CD4-positive, CD25-positive, alpha-beta regulatory T cell (primary cell): ENCODE measurements at regions not wholly inside any gene's neighbourhood (a gene's known extent, or its start where the extent isn't known, plus 50 kb on each side); places are given as distances from the start of the nearest gene placed in this dataset.
"Not testable (repeated sequence)": the region's sequence is repeated elsewhere in the genome, so short reads cannot be mapped to it uniquely, and the experiment has no call there.

Experiments
- ATAC-seq, 2 donors: fragments of 150-1000 bp; cut with Tn5 transposase; one replicate each; pipeline ENCODE4 v1.10.0; 2021; ENCODE audit warnings: low read depth in 2 of 2, moderate number of reproducible peaks in 2 of 2, moderate library complexity in 1 of 2
- DNase-seq, 3 donors: peaks; one replicate each; pipeline versions ENCODE4 v3.0.0 to v3.0.0-alpha.2; 2012 to 2022; ENCODE audit warnings: mixed read lengths in 1 of 3
- H3K27ac ChIP-seq: one replicate; pipeline ENCODE4 v1.7.0; 2013; ENCODE audit warnings: mild to moderate bottlenecking, low read length; ENCODE audit not compliant: insufficient read depth, poor library complexity, severe bottlenecking
- H3K27me3 ChIP-seq: one replicate; pipeline ENCODE4 v1.7.0; 2013; ENCODE audit warnings: low read length; ENCODE audit not compliant: control insufficient read depth, insufficient read depth
- H3K36me3 ChIP-seq: one replicate; pipeline ENCODE4 v1.7.0; 2013; ENCODE audit warnings: mild to moderate bottlenecking, low read length, moderate library complexity; ENCODE audit not compliant: control insufficient read depth, insufficient read depth
- H3K4me1 ChIP-seq: 2 replicates; pipeline ENCODE4 v1.7.0; 2013; ENCODE audit warnings: mild to moderate bottlenecking, low read length; ENCODE audit not compliant: insufficient read depth, control insufficient read depth, poor library complexity, severe bottlenecking
- H3K4me3 ChIP-seq: one replicate; pipeline ENCODE4 v1.7.0; 2013; ENCODE audit warnings: low read depth, mild to moderate bottlenecking, low read length, moderate library complexity
- H3K9me3 ChIP-seq, 2 experiments: 1 replicate in 1 of 2; 2 replicates in 1 of 2; pipeline ENCODE4 v1.7.0; 2013; ENCODE audit warnings: low read length in 2 of 2, mild to moderate bottlenecking in 1 of 2, moderate library complexity in 1 of 2; ENCODE audit not compliant: control insufficient read depth in 2 of 2
- H3K27ac Mint-ChIP-seq, 3 donors: one replicate each; pipeline ENCODE4 v1.8.0; 2020 to 2022; ENCODE audit warnings: mild to moderate bottlenecking in 3 of 3, mixed read lengths in 3 of 3, moderate library complexity in 2 of 3
- H3K27me3 Mint-ChIP-seq: one replicate; pipeline ENCODE4 v1.8.0; 2022; ENCODE audit warnings: mild to moderate bottlenecking, mixed read lengths
- H3K36me3 Mint-ChIP-seq: one replicate; pipeline ENCODE4 v1.8.0; 2020; ENCODE audit warnings: mixed read lengths
- H3K4me1 Mint-ChIP-seq, 4 donors: one replicate each; pipeline ENCODE4 v1.8.0; 2020 to 2022; ENCODE audit warnings: mixed read lengths in 4 of 4, mild to moderate bottlenecking in 1 of 4
- H3K4me3 Mint-ChIP-seq, 4 donors: one replicate each; pipeline ENCODE4 v1.8.0; 2020 to 2022; ENCODE audit warnings: mild to moderate bottlenecking in 4 of 4, mixed read lengths in 4 of 4, moderate library complexity in 3 of 4
- H3K9me3 Mint-ChIP-seq, 7 donors: one replicate each; pipeline ENCODE4 v1.8.0; 2020 to 2022; ENCODE audit warnings: mixed read lengths in 7 of 7, mild to moderate bottlenecking in 3 of 7, moderate library complexity in 2 of 7

GRCh38 chr9:34760196-34761040, 50.5 kb upstream of the CCL21 start:
- not testable (repeated sequence) for H3K9me3 ChIP-seq, H3K27ac Mint-ChIP-seq, H3K36me3 Mint-ChIP-seq, H3K27me3 ChIP-seq, H3K27ac ChIP-seq, H3K4me1 ChIP-seq, H3K4me3 Mint-ChIP-seq, H3K36me3 ChIP-seq, H3K4me3 ChIP-seq, H3K4me1 Mint-ChIP-seq, H3K9me3 Mint-ChIP-seq
- peaks cover 29% of the 10 kb centered on the region for H3K27me3 Mint-ChIP-seq
- DNase-seq (peak in 2 of 3 donors; percentile 2 to 58), ATAC-seq (peak in 1 of 2 donors; percentile 52)
